ENCODE measurements at regions not wholly inside any gene's neighbourhood (a gene's known extent, or its start where the extent isn't known, plus 50 kb on each side); places are given as distances from the start of the nearest gene placed in this dataset.

- CTCF ChIA-PET, result no interaction called here
- no peak for DNase-seq
- H3K36me3 Mint-ChIP-seq (ENCODE audit: low read depth), result no peaks in the 10 kb centered on the region
- no peaks in the 10 kb centered on the region for H3K4me1 Mint-ChIP-seq (ENCODE audit: low read depth)
- H3K27me3 Mint-ChIP-seq (ENCODE audit: low read depth), result peaks cover 7% of the 10 kb centered on the region
- intact Hi-C loops (cut with micrococcal nuclease), result no loop called here
- no peak overlapping the region for H3K4me3 Mint-ChIP-seq
- H3K9me3 Mint-ChIP-seq, result no peaks in the 10 kb centered on the region
- no peak overlapping the region for H3K27ac Mint-ChIP-seq
These were observed 1447.2 kb downstream of the TBC1D22A start for GRCh38 chr22:48209473-48210197.

- Mint-ChIP-seq H3K4me1 (ENCODE audit: low read depth) (no peaks in the 10 kb centered on the region), H3K4me3 (no peak overlapping the region), H3K36me3 (ENCODE audit: low read depth) (no peaks in the 10 kb centered on the region), H3K27me3 (ENCODE audit: low read depth) (peaks cover 2% of the 10 kb centered on the region), H3K9me3 (no peaks in the 10 kb centered on the region), H3K27ac (no peak overlapping the region)
- no peak for DNase-seq
- CTCF ChIA-PET, result no interaction called here
- intact Hi-C loops (cut with micrococcal nuclease), result no loop called here
These were observed 1446.4 kb downstream of the TBC1D22A start for GRCh38 chr22:48208894-48209293.

- Mint-ChIP-seq H3K4me3 (no peak overlapping the region), H3K9me3 (no peaks in the 10 kb centered on the region), H3K36me3 (ENCODE audit: low read depth) (no peaks in the 10 kb centered on the region), H3K27ac (no peak overlapping the region), H3K27me3 (ENCODE audit: low read depth) (peaks cover 1% of the 10 kb centered on the region), H3K4me1 (ENCODE audit: low read depth) (no peaks in the 10 kb centered on the region)
- no peak for DNase-seq
- CTCF ChIA-PET, result no interaction called here
- intact Hi-C loops (cut with micrococcal nuclease), result no loop called here
These were observed 1445.6 kb downstream of the TBC1D22A start for GRCh38 chr22:48207919-48208535.

DNA sequence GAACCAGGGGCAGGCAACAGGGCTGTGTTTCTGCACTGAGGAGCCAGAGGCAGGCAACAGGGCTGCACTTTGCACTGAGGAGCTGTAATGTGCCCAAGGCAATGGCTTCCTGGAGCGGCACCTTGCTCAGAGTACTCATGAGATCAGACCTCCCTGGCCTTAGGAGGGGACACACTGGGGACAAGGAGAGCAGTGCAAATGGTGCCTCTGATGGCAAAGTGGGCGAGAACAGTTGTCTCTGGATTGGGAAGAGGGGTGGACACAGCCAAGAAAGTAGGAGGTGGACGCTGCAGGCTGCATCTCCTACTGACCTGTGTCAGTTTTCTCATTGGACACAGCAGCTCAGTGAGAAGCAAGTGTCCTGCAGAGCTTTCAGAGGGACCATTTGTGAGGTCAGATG, 1443.3 kb downstream of the TBC1D22A start:
- H3K4me3 Mint-ChIP-seq, result no peak overlapping the region
- H3K27me3 Mint-ChIP-seq (ENCODE audit: low read depth), result peaks cover 1% of the 10 kb centered on the region
- intact Hi-C loops (cut with micrococcal nuclease), result no loop called here
- CTCF ChIA-PET, result no interaction called here
- no peaks in the 10 kb centered on the region for H3K9me3 Mint-ChIP-seq
- no peaks in the 10 kb centered on the region for H3K36me3 Mint-ChIP-seq (ENCODE audit: low read depth)
- DNase-seq, result no peak
- H3K4me1 Mint-ChIP-seq (ENCODE audit: low read depth), result no peaks in the 10 kb centered on the region
- H3K27ac Mint-ChIP-seq, result no peak overlapping the region

DNA sequence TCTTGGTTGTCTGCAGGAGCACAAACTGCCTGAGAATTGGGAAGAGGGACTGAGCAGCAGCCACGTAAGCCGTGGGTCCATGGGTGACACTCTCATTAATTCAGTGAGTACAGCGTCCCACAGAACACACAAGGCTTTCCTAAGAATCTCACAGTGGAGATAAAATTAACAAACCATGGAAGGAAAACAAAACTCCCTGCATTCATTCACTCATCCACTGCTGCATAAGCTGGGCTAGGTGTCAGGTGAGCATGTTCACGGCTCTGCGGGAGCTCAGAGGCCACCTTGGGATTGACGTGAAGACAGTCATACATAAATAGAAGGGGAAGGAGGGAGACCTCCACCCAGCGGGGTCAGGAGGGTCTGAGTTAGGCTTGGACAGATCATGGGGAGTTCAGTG, 1442.7 kb downstream of the TBC1D22A start:
- Mint-ChIP-seq H3K36me3 (ENCODE audit: low read depth) (no peaks in the 10 kb centered on the region), H3K4me3 (no peak overlapping the region), H3K9me3 (no peaks in the 10 kb centered on the region), H3K4me1 (ENCODE audit: low read depth) (no peaks in the 10 kb centered on the region), H3K27me3 (ENCODE audit: low read depth) (peaks cover 1% of the 10 kb centered on the region), H3K27ac (no peak overlapping the region)
- intact Hi-C loops (cut with micrococcal nuclease), result no loop called here
- DNase-seq, result no peak
- CTCF ChIA-PET, result no interaction called here

GRCh38 chr22:48204296-48204695, 1441.8 kb downstream of the TBC1D22A start:
- H3K4me1 Mint-ChIP-seq (ENCODE audit: low read depth), result no peaks in the 10 kb centered on the region
- H3K27ac Mint-ChIP-seq, result no peak overlapping the region
- no peak overlapping the region for H3K4me3 Mint-ChIP-seq
- CTCF ChIA-PET, result no interaction called here
- no peaks in the 10 kb centered on the region for H3K36me3 Mint-ChIP-seq (ENCODE audit: low read depth)
- no peak for DNase-seq
- intact Hi-C loops (cut with micrococcal nuclease), result no loop called here
- peaks cover 1% of the 10 kb centered on the region for H3K27me3 Mint-ChIP-seq (ENCODE audit: low read depth)
- H3K9me3 Mint-ChIP-seq, result no peaks in the 10 kb centered on the region

DNA sequence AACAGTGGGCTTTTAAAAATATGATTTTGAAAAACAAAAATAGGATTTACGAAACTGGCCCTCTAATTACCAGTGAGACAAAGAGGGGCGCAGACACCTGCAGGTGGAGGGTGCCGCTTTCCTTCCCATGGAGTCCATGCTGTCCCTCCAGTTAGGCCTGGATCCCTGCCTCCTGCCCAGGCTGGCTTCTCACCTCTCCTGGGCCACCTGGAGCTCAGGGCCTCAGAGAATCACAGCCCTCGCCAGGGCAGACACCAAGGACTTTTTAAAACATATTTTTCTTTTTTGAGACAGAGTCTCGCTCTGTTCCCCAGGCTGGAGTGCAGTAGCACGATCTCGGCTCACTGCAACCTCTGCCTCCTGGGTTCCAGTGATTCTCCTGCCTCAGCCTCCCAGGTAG, 1437.2 kb downstream of the TBC1D22A start:
- DNase-seq, result no peak
- Mint-ChIP-seq H3K4me3 (no peak overlapping the region), H3K27me3 (ENCODE audit: low read depth) (peaks cover 22% of the 10 kb centered on the region), H3K4me1 (ENCODE audit: low read depth) (no peaks in the 10 kb centered on the region), H3K27ac (no peak overlapping the region), H3K36me3 (ENCODE audit: low read depth) (no peaks in the 10 kb centered on the region), H3K9me3 (no peaks in the 10 kb centered on the region)
- CTCF ChIA-PET, result no interaction called here
- intact Hi-C loops (cut with micrococcal nuclease), result no loop called here

DNA sequence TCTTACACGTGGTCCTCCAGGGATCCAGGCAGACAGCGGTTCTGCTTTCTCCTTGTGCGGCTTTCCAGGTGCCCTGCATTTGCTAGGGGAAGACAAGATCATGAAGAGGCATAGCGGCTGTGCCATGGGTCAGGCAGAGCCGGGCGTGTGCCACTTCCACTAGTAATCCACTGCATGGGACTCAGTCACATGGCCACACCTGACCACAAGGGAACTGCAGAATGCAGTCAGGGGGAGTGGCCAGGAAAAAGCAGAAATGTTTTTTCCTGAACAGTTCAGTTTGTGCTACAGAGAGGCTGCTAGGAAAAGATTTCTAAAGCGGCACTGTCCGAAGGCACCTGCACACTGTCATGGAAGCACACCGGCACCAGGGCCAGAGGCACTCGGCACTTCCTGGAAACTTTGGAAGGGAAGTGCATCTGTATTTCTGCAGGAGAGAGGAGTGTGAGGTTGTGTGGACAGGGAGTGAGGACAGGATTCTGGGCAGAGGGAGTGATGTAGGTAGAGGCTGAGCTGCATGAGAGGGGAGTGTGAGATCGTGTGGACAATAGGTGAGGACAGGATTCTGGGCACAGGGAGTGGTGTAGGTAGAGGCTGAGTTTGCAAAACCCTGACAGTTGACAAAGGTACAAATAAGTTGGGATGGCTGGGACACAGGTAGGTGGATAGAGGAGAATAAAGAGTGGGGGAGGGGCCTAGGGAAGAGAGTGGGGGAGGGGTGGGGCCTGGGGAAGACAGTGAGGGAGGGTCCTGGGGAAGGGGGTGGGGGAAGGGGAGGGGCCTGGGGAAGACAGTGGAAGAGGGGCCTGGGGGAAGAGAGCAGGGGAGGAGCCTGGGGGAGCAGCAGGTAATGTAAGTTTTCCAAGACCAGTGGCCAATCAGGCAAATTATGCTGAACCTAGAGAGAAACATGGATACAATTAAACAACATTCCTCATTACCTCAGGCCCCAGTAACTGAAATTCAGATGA, 1436.3 kb downstream of the TBC1D22A start:
- DNase-seq, result no peak
- H3K36me3 Mint-ChIP-seq (ENCODE audit: low read depth), result no peaks in the 10 kb centered on the region
- no peaks in the 10 kb centered on the region for H3K9me3 Mint-ChIP-seq
- intact Hi-C loops (cut with micrococcal nuclease), result no loop called here
- H3K27ac Mint-ChIP-seq, result no peak overlapping the region
- H3K4me1 Mint-ChIP-seq (ENCODE audit: low read depth), result no peaks in the 10 kb centered on the region
- CTCF ChIA-PET, result no interaction called here
- H3K4me3 Mint-ChIP-seq, result no peak overlapping the region
- H3K27me3 Mint-ChIP-seq (ENCODE audit: low read depth), result peaks cover 22% of the 10 kb centered on the region

GRCh38 chr22:48197189-48197690, 1434.8 kb downstream of the TBC1D22A start:
- Mint-ChIP-seq H3K4me3 (no peak overlapping the region), H3K36me3 (ENCODE audit: low read depth) (no peaks in the 10 kb centered on the region), H3K4me1 (ENCODE audit: low read depth) (no peaks in the 10 kb centered on the region), H3K27ac (no peak overlapping the region), H3K27me3 (ENCODE audit: low read depth) (peaks cover 20% of the 10 kb centered on the region), H3K9me3 (peaks cover 5% of the 10 kb centered on the region)
- no peak for DNase-seq
- intact Hi-C loops (cut with micrococcal nuclease), result no loop called here
- CTCF ChIA-PET, result no interaction called here

GRCh38 chr22:48192920-48193319, 1430.5 kb downstream of the TBC1D22A start:
- no peak for DNase-seq
- CTCF ChIA-PET, result no interaction called here
- H3K36me3 Mint-ChIP-seq (ENCODE audit: low read depth), result no peaks in the 10 kb centered on the region
- H3K27me3 Mint-ChIP-seq (ENCODE audit: low read depth), result peaks cover 19% of the 10 kb centered on the region
- no peak overlapping the region for H3K4me3 Mint-ChIP-seq
- no peaks in the 10 kb centered on the region for H3K4me1 Mint-ChIP-seq (ENCODE audit: low read depth)
- intact Hi-C loops (cut with micrococcal nuclease), result no loop called here
- H3K27ac Mint-ChIP-seq, result no peak overlapping the region
- peaks cover 18% of the 10 kb centered on the region for H3K9me3 Mint-ChIP-seq

GRCh38 chr22:48192071-48192470, 1429.6 kb downstream of the TBC1D22A start:
- H3K4me1 Mint-ChIP-seq (ENCODE audit: low read depth), result no peaks in the 10 kb centered on the region

DNA sequence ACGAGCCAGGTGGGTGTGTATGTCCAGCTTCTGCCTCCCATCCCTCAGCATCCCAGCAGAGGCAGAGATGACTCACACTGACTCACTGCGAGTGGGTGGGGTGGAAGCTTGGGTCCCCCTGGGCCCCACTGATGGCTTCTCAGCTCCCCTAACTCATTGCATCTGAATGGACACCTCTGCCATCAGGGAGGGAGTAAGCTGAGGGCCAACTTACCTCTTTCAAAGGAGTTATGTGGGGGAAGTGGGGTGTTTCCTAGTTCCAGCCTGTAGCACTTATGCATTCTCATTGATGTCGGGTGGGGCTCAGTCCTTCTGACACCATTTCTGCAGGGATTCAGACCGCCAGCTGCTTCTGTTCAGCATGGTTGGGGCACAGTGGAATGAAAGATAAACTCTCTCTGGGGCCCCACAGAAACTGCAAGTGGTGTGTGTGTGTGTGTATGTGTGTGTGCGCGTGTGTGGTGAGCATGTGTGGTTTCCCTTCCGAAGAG, 1425.8 kb downstream of the TBC1D22A start:
- Mint-ChIP-seq H3K4me1 (ENCODE audit: low read depth) (no peaks in the 10 kb centered on the region), H3K27me3 (ENCODE audit: low read depth) (peaks cover 11% of the 10 kb centered on the region), H3K4me3 (no peak overlapping the region), H3K27ac (no peak overlapping the region), H3K36me3 (ENCODE audit: low read depth) (no peaks in the 10 kb centered on the region), H3K9me3 (peaks cover 18% of the 10 kb centered on the region)
- CTCF ChIA-PET, result no interaction called here
- intact Hi-C loops (cut with micrococcal nuclease), result no loop called here
- peak; percentile 8 for DNase-seq

More at GRCh38 chr22:48192071-48192470, 1429.6 kb downstream of the TBC1D22A start:
- Mint-ChIP-seq H3K9me3 (peaks cover 18% of the 10 kb centered on the region), H3K27ac (no peak overlapping the region), H3K27me3 (ENCODE audit: low read depth) (peaks cover 15% of the 10 kb centered on the region), H3K4me3 (no peak overlapping the region), H3K36me3 (ENCODE audit: low read depth) (no peaks in the 10 kb centered on the region)
- intact Hi-C loops (cut with micrococcal nuclease), result no loop called here
- CTCF ChIA-PET, result no interaction called here
- no peak for DNase-seq

All from activated naive CD4-positive, alpha-beta T cell treated with anti-CD3 and anti-CD28 coated beads for 36 hours (primary cell).